IPS-NIHi7 (cell line): ENCODE measurements at regions not wholly inside any gene's neighbourhood (a gene's known extent, or its start where the extent isn't known, plus 50 kb on each side); places are given as distances from the start of the nearest gene placed in this dataset.

Experiments
- DNase-seq: peaks from one replicate; pipeline ENCODE4 v3.0.0; 2012; ENCODE audit warnings: mixed read lengths; ENCODE audit errors: extremely low spot score

DNA sequence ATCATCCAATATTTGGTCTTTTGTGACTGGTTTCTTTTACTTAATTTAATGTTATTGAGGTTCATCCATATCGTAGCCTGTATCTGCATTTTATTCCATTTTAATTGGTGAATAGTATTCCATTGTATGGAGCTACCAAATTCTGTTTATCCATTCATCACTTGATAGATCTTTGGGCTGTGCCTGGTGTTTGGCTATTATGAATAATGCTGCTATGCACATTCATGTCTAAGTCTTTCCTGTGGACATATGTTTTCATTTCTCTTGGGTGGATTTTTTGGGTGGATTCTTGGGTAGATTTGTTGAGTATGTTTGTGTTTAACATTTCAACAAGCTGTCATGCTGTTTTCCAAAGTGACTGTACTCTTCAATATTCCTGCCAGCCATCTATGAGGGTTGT lies 52.5 kb upstream of the NEDD4L start:
- no peak for DNase-seq

DNA sequence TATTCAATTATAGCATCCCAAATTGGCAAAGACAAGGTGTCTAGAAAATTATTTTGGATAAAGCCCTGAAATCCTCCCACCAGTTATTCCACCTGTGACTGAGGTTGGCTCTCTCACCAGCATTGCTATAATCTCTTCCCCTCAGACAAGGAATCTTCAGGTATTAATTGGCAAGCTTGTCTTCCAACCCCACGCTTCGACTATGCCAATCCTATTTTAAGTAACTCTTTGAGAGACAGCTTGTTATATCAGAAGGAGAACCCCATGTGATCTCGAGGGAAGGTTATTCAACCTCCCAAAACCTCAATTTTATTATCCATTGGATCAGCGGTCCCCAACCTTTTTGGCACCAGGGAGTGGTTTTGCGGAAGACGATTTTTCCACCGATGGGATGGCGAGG lies 54.5 kb upstream of the NEDD4L start:
- no peak for DNase-seq

DNA sequence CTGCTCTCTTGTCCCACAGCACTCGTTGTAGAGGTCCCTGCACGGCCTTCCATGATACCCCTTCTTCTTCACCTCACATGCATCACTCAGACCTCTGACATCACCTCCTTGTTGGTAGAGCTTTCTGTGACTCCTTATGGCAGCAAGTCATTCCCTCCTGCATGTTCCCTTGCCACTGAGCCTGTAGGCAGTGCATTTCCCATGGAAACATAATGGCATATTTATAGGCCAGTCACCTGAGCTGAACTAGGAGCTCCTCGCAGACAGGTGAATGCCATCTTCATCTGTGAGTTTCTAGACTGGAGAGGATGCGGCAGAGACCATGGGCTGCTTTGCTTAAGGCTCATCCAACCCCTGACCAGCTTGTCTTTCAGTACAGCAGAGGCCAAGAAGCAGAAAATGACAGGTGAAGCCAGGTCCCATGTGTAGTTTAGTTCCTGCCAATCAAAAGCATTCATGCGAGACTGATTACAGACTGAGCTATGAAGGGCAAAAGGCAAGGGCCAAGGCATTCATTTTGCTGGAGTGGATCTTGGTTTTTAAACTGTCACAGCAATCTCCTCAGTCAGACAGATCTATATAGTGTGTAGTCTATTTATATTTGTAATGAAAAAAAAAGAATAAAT lies 59.4 kb upstream of the NEDD4L start:
- DNase-seq = no peak

DNA sequence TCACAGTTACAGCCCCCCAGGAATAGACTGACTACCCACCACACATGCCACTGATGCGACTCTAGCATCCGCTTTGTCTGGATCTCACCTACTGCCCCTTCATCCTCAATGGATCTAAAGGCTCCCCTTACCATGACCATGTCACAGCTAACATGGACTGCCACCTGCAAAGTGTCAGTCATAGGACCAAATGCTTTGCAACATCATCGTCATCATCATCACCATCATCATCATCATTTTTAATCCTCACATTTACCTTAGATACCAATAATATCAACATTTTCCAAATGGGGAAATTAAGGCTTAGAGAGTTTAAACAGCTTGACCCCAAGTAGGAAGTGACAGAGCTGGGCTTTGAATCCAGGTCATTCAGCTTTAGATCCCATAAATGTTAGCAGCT lies 60.1 kb upstream of the NEDD4L start:
- DNase-seq = no peak

DNA sequence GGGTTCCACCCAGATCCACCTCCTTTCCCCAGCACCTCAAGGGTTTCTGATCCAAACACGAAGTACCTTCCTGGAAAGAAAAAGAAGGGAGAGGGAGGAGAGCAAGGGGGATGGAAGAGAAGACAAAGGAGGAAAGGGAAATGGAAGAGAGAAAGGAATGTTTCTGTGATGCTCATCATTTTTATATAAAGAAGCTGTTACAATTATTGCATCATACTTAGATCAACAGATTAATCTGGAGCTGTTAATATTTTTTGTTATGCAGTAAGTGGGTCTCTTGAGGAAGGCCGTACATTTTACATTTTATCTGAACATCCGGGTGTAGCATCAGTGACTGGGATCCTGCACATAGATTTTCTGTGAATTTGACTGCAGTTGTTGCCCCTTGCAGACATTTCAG lies 60.6 kb upstream of the NEDD4L start:
- DNase-seq = no peak

DNA sequence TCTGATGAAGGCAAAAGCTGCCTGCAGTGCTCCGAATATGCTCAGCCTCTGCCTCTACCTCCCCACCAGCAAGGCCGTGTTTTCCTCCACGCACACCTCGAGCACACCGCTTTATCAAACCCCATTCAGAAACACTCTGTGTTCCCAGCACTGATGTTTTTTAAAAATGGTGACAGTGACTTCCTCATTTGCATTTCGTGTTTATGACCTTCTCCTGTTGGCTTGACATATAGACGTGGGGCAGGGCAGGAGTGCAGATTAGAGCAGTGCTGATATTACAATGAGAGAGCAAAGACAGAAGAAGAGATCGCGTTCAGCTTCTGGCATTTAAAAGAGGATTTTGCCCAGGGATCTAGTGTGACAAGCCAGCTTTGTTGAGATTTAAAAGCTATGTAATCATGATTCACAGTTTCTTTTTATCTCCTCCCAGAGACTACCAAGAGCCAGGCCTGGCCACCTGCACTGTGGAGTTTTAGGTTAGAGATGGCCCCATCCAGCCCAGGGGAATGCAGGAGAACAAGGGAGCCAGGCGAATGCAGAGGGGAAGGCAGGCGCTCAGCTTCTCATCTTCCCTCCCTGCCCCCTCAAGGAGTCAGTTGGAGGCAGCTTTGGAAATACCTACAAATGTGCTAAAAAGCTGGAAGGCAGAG lies 61.5 kb upstream of the NEDD4L start:
- DNase-seq = no peak

DNA sequence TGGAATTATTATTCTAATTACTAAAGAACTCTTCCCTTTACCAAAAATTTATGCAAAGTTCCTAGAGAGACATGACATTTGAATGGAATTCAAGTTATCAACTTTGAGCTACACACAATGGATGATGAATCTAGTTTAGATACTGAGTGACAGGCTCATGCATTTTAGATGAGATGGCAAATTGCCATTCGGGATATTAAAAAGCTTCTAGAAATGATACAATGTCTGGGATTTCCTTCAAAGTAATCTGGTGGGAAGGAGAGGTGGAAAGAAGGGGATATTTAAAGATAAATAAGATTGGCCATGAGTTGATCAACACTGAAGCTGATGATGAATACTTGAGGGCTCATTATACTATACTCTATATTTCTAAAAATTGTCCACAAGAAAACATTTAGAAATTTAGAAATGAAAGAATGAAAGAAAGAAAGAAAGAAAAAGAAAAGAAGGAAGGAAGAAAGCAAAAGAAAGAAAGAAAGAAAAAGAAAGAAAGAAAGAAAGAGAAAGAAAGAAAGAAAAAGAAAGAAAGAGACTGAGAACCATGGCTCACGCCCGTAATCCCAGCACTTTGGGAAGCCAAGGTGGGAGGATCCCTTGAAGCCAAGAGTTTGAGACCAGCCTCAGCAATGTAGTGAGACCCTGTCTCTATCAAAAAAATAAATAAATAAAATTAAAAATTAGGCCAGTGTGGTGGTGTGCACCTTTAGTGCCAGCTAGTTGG lies 62.6 kb upstream of the NEDD4L start:
- no peak for DNase-seq

DNA sequence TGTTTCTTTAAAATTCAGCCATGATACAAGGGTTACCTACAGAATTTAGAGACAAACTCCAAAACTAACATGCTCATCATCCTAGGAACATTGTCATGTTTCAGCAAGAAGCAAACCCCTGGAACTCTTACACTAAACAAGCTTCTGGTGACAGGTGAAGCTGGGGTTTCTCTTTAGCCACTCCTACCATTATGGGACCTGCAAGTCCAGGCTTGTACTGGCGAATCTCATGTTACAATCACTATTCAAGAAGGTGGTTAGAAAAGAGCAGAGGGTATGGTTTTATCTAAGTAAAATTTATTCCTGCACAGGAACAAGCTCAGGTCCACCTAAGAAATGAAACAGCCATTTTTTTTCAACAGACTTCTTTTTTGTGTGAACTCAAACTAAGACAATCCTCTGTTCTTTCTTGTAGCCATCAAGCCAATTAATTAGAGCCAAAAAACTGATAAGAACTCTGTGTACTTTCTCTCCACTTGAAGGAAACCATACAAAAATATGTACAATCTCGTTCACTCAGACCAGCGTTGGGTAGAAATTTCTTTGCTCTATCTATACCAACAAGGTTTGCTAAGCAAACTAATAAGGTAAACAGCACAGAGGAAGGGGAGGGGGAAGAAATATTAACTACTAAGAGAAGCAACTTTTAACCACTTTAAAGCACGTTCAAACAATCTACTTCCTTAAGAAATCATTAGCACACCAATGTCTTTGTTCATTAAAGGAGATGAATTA lies 63.3 kb upstream of the NEDD4L start:
- no peak for DNase-seq

DNA sequence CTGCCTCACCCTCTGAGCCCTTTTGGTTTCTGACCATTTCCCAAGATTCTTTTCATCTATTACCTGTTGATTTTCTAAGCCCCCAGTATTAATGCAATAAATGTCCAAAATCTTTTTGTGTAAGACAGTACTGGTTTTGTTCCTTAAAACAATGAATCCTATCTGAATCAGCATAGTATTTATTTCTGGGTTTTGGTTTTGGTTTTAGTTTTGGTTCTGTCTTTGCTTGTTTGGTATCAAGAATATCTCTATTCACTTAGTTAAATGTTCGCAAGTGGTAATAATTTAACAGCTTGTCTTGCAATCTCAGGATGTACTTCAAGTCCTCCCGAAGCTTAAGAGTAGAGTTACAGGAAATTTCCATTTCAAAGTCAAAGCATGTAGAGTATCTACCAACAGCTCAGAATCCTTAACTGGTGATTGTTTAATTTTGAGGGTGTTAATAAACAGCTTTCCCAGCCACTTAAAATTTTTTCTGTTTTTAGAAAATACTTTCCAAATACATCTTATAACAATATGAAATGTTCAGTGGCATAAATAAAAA lies 67.7 kb upstream of the NEDD4L start:
- no peak for DNase-seq

DNA sequence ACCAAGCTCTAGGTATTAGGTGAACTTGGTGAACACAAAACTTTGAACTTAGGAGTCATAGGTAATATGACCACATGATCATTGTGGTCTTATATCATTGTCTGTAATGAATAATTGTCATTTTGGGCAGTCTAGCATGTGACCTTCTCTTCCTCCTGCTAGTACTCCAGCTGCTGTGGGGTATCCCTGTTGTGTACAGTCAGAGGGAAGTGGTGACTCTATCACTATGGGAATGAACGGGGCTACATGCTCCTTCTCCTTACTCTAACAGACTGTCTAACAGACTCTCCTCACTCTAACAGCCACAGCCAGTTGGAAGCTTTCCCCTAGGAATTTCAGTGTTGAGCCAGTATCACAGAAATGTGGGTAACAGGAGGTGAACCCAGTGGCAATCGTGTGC lies 68.2 kb upstream of the NEDD4L start:
- no peak for DNase-seq

DNA sequence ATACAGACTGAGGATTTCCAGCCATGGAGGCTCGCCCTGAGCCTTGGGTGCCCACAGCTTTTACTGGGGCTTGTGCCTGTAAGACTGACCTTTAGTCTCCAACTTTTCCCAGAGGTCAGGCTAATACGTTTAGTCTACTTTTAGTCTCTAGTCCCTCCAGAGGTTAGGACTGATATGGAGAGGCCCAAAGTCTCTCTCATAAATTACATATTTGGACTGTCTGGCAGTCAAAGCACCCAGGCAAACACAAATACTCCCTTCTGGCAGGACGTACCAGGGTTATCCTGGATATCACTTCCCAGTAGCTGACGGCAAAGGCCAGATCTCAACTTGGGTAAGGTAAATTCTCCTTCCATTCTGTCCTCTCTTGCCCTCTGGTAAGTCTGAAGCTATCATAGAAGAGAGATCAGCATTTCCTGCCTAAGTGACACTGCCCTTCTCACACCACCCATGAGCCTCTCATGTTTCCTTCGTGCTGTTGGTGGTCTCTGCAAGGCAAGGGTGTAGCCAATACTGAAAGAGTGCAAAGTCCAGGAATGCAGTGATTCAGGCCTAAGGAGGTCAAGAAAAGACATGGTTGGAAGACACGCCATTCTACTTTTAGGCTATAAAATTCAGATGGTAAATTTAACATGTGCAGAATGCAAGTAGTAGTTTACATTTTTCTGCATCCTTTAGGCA lies 69.3 kb upstream of the NEDD4L start:
- DNase-seq = no peak

DNA sequence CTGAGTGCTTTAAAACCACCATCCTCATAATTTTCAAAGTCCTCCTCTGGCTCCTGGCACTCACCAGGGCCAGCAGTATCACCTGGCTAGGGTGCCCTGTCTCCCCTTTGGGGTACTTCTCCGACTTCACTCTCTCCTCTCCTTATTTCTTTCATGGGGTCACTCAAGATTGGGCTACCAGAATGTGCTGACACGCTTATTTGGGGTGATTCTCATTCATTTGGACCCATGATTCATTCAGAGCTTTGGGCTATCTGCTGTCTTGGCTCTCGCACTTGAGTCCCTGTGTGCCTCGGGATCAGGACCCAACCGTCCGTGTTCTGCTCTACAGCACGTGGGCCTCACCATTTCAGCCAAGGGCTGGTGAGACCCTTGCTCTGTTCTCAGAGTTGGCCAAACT lies 70.1 kb upstream of the NEDD4L start:
- no peak for DNase-seq

DNA sequence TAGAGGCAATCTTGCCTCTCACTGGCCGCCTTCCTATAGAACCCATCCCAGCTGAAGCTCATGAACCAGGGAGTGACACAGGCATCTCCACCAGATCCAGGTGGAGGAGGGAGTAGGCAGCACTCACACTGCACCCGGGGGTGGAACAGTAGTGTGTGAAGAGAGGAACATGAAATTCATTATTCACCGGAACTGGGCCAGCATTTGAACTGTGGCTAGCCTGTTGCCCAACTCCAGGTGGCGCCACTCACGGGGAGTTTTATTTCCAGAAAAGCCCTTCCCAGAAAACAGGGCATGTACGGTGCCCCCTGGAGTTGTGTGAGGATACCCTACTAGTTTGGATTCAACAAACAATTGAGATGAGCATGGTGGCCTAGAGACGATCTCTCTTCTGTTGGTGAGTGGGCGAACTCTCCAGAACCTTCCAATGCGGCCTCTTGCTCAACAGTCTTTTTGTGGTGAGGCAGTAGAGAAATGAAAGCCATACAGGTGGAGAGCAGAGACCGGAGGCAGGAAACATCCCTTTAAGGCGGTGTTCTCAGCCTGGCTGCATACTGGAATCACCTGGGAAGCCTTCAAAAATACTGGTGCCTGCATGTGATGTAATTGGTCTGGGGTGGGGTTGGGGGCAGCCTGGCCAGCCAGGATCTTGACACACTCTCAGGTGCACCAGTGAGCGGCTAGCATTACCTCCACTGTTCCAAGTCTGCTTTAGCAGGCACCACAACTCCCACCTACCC lies 73.5 kb upstream of the NEDD4L start:
- DNase-seq = peak; percentile 75

DNA sequence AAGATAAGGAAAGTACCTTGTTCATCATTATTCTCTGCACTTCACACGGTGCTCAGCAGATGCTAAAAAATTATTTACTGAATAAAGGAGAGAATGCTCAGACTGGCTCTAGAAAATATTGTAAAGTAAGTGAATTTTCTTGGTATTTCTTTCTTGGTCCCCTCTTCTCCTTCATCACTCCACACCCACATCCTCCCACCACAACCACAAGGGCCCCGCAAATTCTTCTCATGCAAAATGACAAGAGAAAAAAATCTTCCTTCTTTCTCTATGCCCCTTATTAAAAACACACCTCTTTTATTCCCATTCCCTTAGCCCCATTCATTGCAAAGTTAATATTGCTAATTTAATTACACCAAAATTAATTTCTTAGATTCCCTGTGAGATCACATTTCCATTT lies 74.2 kb upstream of the NEDD4L start:
- no peak for DNase-seq

DNA sequence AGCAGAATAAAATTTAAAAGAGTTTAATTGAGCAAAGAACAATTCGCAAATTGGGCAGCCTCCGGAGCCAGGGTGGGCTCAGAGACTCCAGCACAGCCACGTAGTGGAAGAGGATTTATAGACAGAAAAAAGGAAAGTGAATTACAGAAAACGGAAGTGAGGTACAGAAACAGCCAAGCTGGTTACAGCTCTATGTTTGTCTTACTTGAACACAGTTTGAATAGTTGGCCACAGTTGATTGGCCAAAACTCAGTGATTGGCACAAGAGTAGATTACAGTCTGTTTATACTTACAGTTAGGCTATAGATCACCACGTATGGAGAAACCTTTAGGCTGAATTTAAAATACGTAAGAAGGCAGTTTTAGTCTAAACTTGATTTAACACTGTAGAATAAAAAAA lies 78.8 kb upstream of the NEDD4L start:
- no peak for DNase-seq

DNA sequence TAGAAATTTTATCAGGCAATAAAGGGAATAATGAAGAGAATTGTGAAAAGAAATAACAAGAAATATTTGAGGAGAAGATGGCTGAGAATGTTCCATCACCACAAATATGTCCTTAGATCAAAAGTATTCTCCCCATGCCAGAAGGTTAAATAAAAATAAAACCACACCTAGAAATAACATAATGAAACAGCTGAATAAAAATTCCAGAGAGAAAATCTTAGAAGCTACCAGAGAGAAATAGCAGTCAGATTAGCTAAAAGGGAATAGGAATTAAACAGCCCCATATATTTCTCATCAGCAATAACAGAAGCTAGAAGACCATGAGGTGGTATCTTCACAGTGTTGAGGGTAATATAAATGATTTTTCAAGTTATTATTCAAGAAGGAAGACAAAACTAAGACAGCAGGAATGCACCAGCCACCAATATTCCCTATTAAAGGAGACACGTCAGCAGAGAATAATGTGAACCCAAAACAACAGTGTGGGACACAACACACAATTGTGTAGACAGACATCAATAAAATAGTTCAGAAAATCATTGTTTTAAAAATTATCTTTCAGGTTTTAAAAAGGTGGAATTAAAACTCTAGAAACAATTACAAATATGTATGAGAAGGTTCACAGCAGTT lies 82.0 kb upstream of the NEDD4L start:
- DNase-seq = no peak

DNA sequence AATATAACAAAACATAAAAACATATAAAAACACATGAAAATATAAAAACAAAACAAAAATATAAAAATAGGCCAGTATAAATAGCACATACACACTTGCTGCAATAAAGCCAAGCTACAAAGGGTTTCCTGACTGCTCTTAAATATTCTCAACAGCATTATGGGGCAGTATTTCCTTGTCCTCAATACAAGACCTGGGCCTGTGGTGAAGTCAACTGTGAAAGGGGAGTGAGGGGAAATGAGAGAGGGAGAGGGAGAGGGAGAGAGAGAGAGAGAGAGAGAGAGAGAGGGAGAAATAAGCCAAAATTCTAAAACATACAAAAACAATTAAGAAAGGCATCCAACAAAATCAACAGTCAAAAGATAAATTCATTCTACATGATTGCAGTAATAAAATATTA lies 82.6 kb upstream of the NEDD4L start:
- DNase-seq = no peak

DNA sequence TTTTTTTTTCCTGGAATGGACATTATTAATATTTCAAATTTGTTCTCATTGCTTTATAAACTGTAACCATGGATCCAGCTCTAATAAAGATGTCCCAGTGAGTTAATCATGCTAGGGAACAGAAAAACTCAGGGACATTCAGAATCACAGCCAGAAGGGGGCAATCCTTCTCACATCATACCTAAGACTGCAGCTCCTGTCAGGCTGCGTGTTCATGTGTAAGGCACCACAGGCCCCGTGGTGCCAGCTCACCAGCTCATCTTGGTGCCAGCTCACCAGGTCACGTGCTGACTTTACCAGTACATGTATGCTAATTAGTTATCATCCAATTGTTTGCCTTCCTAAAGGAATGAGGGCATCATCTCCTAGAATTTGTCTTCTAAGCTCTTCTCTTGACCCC lies 84.7 kb upstream of the NEDD4L start:
- peak; percentile 67 for DNase-seq

DNA sequence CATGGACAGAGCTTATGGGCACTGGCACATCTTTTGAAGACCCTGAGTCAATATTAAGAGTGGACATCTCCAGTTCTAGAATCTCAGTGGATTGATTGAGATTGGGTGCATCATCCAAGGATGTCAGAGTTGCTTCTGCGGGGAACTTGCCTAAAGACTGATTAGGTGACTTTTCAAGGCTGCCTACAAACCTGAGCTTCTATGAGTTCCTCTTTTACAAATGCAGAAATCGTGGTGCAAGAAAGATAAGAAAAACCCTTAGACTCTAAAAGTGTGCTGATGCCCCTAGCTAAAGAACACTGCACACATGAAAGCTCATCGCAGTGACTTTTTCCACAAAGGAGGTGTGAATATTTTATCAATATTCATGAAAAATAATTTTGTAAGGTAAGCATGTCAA lies 86.8 kb upstream of the NEDD4L start:
- no peak for DNase-seq

DNA sequence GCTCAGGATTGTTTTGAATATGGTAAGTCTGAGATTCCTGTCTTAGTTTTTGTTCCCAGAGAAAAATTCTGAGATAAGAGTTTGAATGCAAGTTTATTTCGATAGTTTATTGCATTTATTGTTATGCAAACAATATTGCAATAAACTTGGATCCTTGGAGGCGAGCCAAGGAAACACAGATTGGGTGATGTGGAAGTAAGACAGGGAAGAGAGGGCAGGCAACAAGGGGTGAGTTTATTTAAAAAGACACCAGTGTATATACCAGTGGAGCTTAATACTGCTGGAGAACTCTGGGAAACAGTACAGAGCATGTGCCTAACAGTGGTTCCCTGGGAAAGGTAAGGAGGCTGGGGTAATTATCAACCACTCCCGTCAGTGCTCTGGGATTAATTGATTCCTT lies 87.5 kb upstream of the NEDD4L start:
- no peak for DNase-seq

DNA sequence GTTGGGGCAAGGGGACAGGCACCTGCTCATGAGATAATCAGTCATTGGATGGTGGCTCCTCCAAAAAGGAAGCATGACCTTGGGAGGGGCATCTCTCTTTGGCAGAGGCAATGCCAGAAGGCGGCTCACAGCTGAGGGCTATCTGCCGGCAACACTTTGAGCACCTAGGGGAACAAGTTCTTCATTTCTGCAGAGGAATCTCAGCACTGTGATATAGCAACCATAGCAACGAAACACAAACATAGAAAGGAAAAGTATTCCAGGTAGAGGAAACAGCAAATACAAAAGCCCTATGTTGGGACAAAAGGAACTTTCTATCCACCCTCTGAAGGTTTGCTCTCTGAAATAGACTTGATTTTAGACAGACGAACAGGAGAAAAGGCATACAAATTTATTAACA lies 89.1 kb upstream of the NEDD4L start:
- DNase-seq = no peak
